DMS53 (cell line): ENCODE measurements at regions not wholly inside any gene's neighbourhood (a gene's known extent, or its start where the extent isn't known, plus 50 kb on each side); places are given as distances from the start of the nearest gene placed in this dataset.

Experiments
- DNase-seq: peaks from one replicate; lab custom pipeline; 2025; lab: John Stamatoyannopoulos, UW

GRCh38 chr12:42963988-42964387 lies 374.4 kb upstream of the PRICKLE1 start:
- no peak for DNase-seq

- DNase-seq = no peak
Observed at GRCh38 chr12:42962384-42962783, 372.8 kb upstream of the PRICKLE1 start.

GRCh38 chr12:42961395-42961794 lies 371.8 kb upstream of the PRICKLE1 start:
- DNase-seq = no peak

- no peak for DNase-seq
Observed at GRCh38 chr12:42960087-42960527, 370.6 kb upstream of the PRICKLE1 start.

- DNase-seq = no peak
Observed at GRCh38 chr12:42958291-42958674, 368.7 kb upstream of the PRICKLE1 start.

GRCh38 chr12:42957561-42958290 lies 368.2 kb upstream of the PRICKLE1 start:
- DNase-seq = no peak

- DNase-seq = no peak
Observed at GRCh38 chr12:42957136-42957535, 367.6 kb upstream of the PRICKLE1 start.

- DNase-seq = no peak
Observed at GRCh38 chr12:42953021-42953420, 363.5 kb upstream of the PRICKLE1 start.

GRCh38 chr12:42946871-42947381 lies 357.4 kb upstream of the PRICKLE1 start:
- peak; percentile 66 for DNase-seq

- no peak for DNase-seq
Observed at GRCh38 chr12:42945927-42946326, 356.4 kb upstream of the PRICKLE1 start.

GRCh38 chr12:42944516-42944915 lies 355.0 kb upstream of the PRICKLE1 start:
- DNase-seq = no peak

GRCh38 chr12:42936991-42937390 lies 347.4 kb upstream of the PRICKLE1 start:
- DNase-seq = no peak

GRCh38 chr12:42936260-42936659 lies 346.7 kb upstream of the PRICKLE1 start:
- no peak for DNase-seq

GRCh38 chr12:42935756-42936155 lies 346.2 kb upstream of the PRICKLE1 start:
- DNase-seq = peak; percentile 57

GRCh38 chr12:42935090-42935489 lies 345.5 kb upstream of the PRICKLE1 start:
- DNase-seq = no peak

GRCh38 chr12:42933461-42934081 lies 344.0 kb upstream of the PRICKLE1 start:
- no peak for DNase-seq

- DNase-seq = no peak
Observed at GRCh38 chr12:42932936-42933335, 343.4 kb upstream of the PRICKLE1 start.

- DNase-seq = no peak
Observed at GRCh38 chr12:42926232-42926631, 336.7 kb upstream of the PRICKLE1 start.

- no peak for DNase-seq
Observed at GRCh38 chr12:42924482-42924881, 334.9 kb upstream of the PRICKLE1 start.

GRCh38 chr12:42923583-42923982 lies 334.0 kb upstream of the PRICKLE1 start:
- no peak for DNase-seq

GRCh38 chr12:42923156-42923555 lies 333.6 kb upstream of the PRICKLE1 start:
- DNase-seq = no peak

- DNase-seq = no peak
Observed at GRCh38 chr12:42922505-42922850, 332.9 kb upstream of the PRICKLE1 start.

GRCh38 chr12:42921741-42922504 lies 332.4 kb upstream of the PRICKLE1 start:
- no peak for DNase-seq
